ENCODE measurements at regions not wholly inside any gene's neighbourhood (a gene's known extent, or its start where the extent isn't known, plus 50 kb on each side); places are given as distances from the start of the nearest gene placed in this dataset.

DNA sequence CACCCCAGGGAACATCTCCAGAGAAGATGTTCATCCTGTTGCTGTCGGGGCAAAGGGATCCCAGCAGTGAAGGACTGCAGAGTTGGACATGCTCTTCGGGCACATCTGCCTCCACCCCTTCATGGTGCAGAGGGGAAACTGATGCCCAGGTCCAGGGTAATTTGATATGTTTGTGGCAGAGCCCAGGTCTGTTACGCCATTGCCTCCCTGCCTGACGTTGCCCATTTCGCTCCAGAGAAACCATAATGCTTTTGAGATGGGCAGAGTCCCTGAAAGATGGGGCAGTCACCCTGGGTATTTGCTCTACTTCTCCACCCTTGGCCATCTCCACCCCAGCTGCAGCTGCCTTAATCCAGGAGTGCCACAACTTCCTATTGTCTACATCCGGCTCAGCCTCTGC lies 290.4 kb upstream of the POU3F1 start:
- RAD21 ChIA-PET (ENCODE audit: low non-redundant PET in 1 of 2, low total read pairs in 2 of 2, uncharacterized antibody in 2 of 2, unreplicated experiment in 2 of 2) = no interaction called here
- CTCF ChIA-PET = no interaction called here

More for the DNA sequence above, 290.4 kb upstream of the POU3F1 start:
- Histone ChIP-seq H2AFZ (ENCODE audit: low read depth, low read length, poor library complexity, severe bottlenecking) (no peak overlapping the region), H3K4me2 (ENCODE audit: low read length) (no peak overlapping the region), H3K9ac (ENCODE audit: low read length) (no peak overlapping the region), H3K9me3 (ENCODE audit: control insufficient read depth in 1 of 2, insufficient read depth in 1 of 2, low read depth in 1 of 2, low read length in 2 of 2) (no peaks in the 10 kb centered on the region), H3K4me3 (replicated peaks in 1 of 2; ENCODE audit: low read depth in 1 of 2, low read length in 2 of 2) (no peak overlapping the region), H3K9me2 (ENCODE audit: insufficient read depth) (no peaks in the 10 kb centered on the region), H3K36me3 (ENCODE audit: control insufficient read depth in 1 of 2, insufficient read depth in 2 of 2, low read length in 2 of 2) (no peaks in the 10 kb centered on the region), H3K79me2 (ENCODE audit: insufficient read depth, low read length) (no peaks in the 10 kb centered on the region), H3K27ac (ENCODE audit: low read depth, low read length) (no peak overlapping the region), H3K4me1 (ENCODE audit: control insufficient read depth in 1 of 2, insufficient read depth in 2 of 2, low read length in 2 of 2) (no peaks in the 10 kb centered on the region), H3K27me3 (ENCODE audit: insufficient read depth, low read length) (peaks cover 90% of the 10 kb centered on the region), H4K20me1 (ENCODE audit: insufficient read depth) (no peaks in the 10 kb centered on the region)
- no peak for ATAC-seq
- no peak for TF ChIP-seq FOSL1 (IDR thresholded peaks at IDR 0.05; ENCODE audit: low read depth)
- no peak for TF ChIP-seq POLR2AphosphoS5 (IDR thresholded peaks at IDR 0.05; ENCODE audit: low read depth, low read length)
- no peak for TF ChIP-seq YY1 (IDR thresholded peaks at IDR 0.05; ENCODE audit: extremely low read depth, insufficient replicate concordance, low read depth, low read length)
- no peak for TF ChIP-seq ZFX (IDR thresholded peaks at IDR 0.05)
- no peak for TF ChIP-seq ZNF274 (IDR thresholded peaks at IDR 0.05; ENCODE audit: low read depth, low read length)
- TF ChIP-seq JUND (IDR thresholded peaks at IDR 0.05) = no peak
- TF ChIP-seq SIN3A (IDR thresholded peaks at IDR 0.05; ENCODE audit: low read depth) = no peak
- TF ChIP-seq TCF7L2 (IDR thresholded peaks at IDR 0.05; ENCODE audit: borderline replicate concordance, extremely low read depth, insufficient read depth, insufficient read length) = no peak
- TF ChIP-seq, protein P1, sequence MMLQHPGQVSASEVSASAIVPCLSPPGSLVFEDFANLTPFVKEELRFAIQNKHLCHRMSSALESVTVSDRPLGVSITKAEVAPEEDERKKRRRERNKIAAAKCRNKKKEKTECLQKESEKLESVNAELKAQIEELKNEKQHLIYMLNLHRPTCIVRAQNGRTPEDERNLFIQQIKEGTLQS (IDR thresholded peaks at IDR 0.05) = no peak
- TF ChIP-seq ELF1 (IDR thresholded peaks at IDR 0.05; ENCODE audit: borderline replicate concordance, low read depth) = no peak
- no peak for TF ChIP-seq CEBPB (IDR thresholded peaks at IDR 0.05; ENCODE audit: low read depth)
- no peak for TF ChIP-seq SP1 (IDR thresholded peaks at IDR 0.05; ENCODE audit: low read depth)
- TF ChIP-seq EZH2 (IDR thresholded peaks at IDR 0.05) = no peak
- TF ChIP-seq EGR1 (IDR thresholded peaks at IDR 0.05; ENCODE audit: low read depth) = no peak
- TF ChIP-seq, protein P2, sequence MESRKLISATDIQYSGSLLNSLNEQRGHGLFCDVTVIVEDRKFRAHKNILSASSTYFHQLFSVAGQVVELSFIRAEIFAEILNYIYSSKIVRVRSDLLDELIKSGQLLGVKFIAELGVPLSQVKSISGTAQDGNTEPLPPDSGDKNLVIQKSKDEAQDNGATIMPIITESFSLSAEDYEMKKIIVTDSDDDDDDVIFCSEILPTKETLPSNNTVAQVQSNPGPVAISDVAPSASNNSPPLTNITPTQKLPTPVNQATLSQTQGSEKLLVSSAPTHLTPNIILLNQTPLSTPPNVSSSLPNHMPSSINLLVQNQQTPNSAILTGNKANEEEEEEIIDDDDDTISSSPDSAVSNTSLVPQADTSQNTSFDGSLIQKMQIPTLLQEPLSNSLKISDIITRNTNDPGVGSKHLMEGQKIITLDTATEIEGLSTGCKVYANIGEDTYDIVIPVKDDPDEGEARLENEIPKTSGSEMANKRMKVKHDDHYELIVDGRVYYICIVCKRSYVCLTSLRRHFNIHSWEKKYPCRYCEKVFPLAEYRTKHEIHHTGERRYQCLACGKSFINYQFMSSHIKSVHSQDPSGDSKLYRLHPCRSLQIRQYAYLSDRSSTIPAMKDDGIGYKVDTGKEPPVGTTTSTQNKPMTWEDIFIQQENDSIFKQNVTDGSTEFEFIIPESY (IDR thresholded peaks at IDR 0.05; ENCODE audit: extremely low read depth, insufficient replicate concordance, low read length) = no peak
- no peak for TF ChIP-seq SRF (IDR thresholded peaks at IDR 0.05; ENCODE audit: low read depth)
- TF ChIP-seq, protein P3, sequence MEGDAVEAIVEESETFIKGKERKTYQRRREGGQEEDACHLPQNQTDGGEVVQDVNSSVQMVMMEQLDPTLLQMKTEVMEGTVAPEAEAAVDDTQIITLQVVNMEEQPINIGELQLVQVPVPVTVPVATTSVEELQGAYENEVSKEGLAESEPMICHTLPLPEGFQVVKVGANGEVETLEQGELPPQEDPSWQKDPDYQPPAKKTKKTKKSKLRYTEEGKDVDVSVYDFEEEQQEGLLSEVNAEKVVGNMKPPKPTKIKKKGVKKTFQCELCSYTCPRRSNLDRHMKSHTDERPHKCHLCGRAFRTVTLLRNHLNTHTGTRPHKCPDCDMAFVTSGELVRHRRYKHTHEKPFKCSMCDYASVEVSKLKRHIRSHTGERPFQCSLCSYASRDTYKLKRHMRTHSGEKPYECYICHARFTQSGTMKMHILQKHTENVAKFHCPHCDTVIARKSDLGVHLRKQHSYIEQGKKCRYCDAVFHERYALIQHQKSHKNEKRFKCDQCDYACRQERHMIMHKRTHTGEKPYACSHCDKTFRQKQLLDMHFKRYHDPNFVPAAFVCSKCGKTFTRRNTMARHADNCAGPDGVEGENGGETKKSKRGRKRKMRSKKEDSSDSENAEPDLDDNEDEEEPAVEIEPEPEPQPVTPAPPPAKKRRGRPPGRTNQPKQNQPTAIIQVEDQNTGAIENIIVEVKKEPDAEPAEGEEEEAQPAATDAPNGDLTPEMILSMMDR (IDR thresholded peaks at IDR 0.05 in 2 of 3, conservative IDR thresholded peaks at IDR 0.05 in 1 of 3; ENCODE audit: borderline replicate concordance in 1 of 3, insufficient read depth in 1 of 3, low read depth in 2 of 3, low read length in 2 of 3) = no peak
- no peak for TF ChIP-seq EZH2phosphoT487 (IDR thresholded peaks at IDR 0.05; ENCODE audit: borderline replicate concordance)
- TF ChIP-seq, protein P4, sequence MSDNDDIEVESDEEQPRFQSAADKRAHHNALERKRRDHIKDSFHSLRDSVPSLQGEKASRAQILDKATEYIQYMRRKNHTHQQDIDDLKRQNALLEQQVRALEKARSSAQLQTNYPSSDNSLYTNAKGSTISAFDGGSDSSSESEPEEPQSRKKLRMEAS (IDR thresholded peaks at IDR 0.05) = no peak
- no TSS peak for BruUV-seq (replicated peaks)
- POLR2A ChIA-PET = no interaction called here
- DNase-seq (ENCODE audit: low read depth, low spot score) = no peak
- intact Hi-C loops (cut with micrococcal nuclease) = no loop called here
